Fibroblast of lung (primary cell): ENCODE measurements at regions not wholly inside any gene's neighbourhood (a gene's known extent, or its start where the extent isn't known, plus 50 kb on each side); places are given as distances from the start of the nearest gene placed in this dataset.

Source experiments
- DNase-seq, 2 donors: peaks; one replicate each; pipeline versions ENCODE4 v3.0.0 to v3.0.0-alpha.2; 2010; ENCODE audit warnings: low read depth in 2 of 2
- H2AFZ ChIP-seq: 2 replicates; pipeline ENCODE4 v1.5.1; 2012; ENCODE audit warnings: low read length, control low read depth, inconsistent platforms
- H3K27ac ChIP-seq: 2 replicates; pipeline ENCODE4 v1.5.1; 2011; ENCODE audit warnings: low read length, control low read depth; ENCODE audit not compliant: insufficient read depth
- H3K27me3 ChIP-seq: 2 replicates; pipeline ENCODE4 v1.5.1; 2011; ENCODE audit warnings: mild to moderate bottlenecking, low read length; ENCODE audit not compliant: control insufficient read depth, insufficient read depth
- H3K36me3 ChIP-seq: 2 replicates; pipeline ENCODE4 v1.5.1; 2011; ENCODE audit warnings: low read length; ENCODE audit not compliant: control insufficient read depth, insufficient read depth
- H3K4me1 ChIP-seq: 2 replicates; pipeline ENCODE4 v1.5.1; 2011; ENCODE audit warnings: low read length; ENCODE audit not compliant: control insufficient read depth, insufficient read depth; ENCODE audit errors: extremely low read depth
- H3K4me2 ChIP-seq: 2 replicates; pipeline ENCODE4 v1.5.1; 2011; ENCODE audit warnings: low read length, control low read depth; ENCODE audit not compliant: insufficient read depth; ENCODE audit errors: extremely low read depth
- H3K4me3 ChIP-seq, 4 experiments: fragments of 200-600 bp in 1 of 4; sonication (generic) in 1 of 4; replicated peaks in 1 of 4; 2 replicates each; pipeline ENCODE4 v1.5.1; 2011 to 2016; ENCODE audit warnings: low read length in 4 of 4, low read depth in 3 of 4, mild to moderate bottlenecking in 3 of 4, control low read depth in 2 of 4, inconsistent platforms in 1 of 4, mixed read lengths in 1 of 4; ENCODE audit not compliant: insufficient read depth in 1 of 4; ENCODE audit errors: control extremely low read depth in 1 of 4
- H3K79me2 ChIP-seq: 2 replicates; pipeline ENCODE4 v1.5.1; 2012; ENCODE audit warnings: mild to moderate bottlenecking, low read length, inconsistent platforms; ENCODE audit not compliant: control insufficient read depth, insufficient read depth
- H3K9ac ChIP-seq: 2 replicates; pipeline ENCODE4 v1.5.1; 2011; ENCODE audit warnings: mild to moderate bottlenecking, low read length, control low read depth; ENCODE audit not compliant: insufficient read depth
- H3K9me3 ChIP-seq: 2 replicates; pipeline ENCODE4 v1.5.1; 2012; ENCODE audit warnings: low read depth, low read length; ENCODE audit not compliant: control insufficient read depth, insufficient read depth
- H4K20me1 ChIP-seq: 2 replicates; pipeline ENCODE4 v1.5.1; 2011; ENCODE audit warnings: low read length; ENCODE audit not compliant: control insufficient read depth, insufficient read depth; ENCODE audit errors: extremely low read depth
- EZH2 ChIP-seq: IDR thresholded peaks from 2 replicates; pipeline ENCODE4 v1.5.1; 2012; ENCODE audit warnings: low read length, control low read depth, mild to moderate bottlenecking; ENCODE audit errors: missing control alignments
- TF ChIP-seq, protein P1 (sequence below), 2 donors: IDR thresholded peaks in 1 of 2; conservative IDR thresholded peaks in 1 of 2; 1 replicate in 1 of 2; 2 replicates in 1 of 2; pipeline ENCODE4 v1.5.1; 2011 to 2012; ENCODE audit warnings: low read length in 2 of 2, control low read depth in 1 of 2, inconsistent platforms in 1 of 2, low read depth in 1 of 2, mild to moderate bottlenecking in 1 of 2

DNA sequence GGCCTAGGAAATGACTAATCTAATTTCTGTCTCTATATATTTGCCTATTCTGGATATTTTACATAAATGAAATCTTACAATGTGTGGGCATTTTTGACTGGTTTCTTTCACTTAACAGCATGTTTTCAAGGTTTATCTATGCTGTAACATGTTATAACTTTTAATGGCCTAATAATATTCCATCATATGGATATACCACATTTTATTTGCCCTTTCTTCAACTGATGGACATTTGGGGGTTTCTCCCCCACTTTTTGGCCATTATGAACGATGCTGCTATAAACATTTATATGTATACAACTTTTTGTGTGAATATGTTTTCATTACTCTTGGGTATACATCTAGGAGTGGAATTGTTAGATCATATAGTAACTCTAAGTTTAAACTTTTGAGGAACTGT is 357.3 kb upstream of the ADAMTS9 start:
- Histone ChIP-seq H3K36me3 (no peaks in the 10 kb centered on the region), H3K79me2 (no peaks in the 10 kb centered on the region), H3K27me3 (no peaks in the 10 kb centered on the region), H3K27ac (no peak overlapping the region), H3K4me2 (no peak overlapping the region), H3K4me1 (no peaks in the 10 kb centered on the region), H3K9me3 (no peaks in the 10 kb centered on the region), H3K9ac (no peak overlapping the region), H4K20me1 (no peaks in the 10 kb centered on the region), H2AFZ (no peak overlapping the region), H3K4me3 (no peak overlapping the region)
- TF ChIP-seq, protein P1, sequence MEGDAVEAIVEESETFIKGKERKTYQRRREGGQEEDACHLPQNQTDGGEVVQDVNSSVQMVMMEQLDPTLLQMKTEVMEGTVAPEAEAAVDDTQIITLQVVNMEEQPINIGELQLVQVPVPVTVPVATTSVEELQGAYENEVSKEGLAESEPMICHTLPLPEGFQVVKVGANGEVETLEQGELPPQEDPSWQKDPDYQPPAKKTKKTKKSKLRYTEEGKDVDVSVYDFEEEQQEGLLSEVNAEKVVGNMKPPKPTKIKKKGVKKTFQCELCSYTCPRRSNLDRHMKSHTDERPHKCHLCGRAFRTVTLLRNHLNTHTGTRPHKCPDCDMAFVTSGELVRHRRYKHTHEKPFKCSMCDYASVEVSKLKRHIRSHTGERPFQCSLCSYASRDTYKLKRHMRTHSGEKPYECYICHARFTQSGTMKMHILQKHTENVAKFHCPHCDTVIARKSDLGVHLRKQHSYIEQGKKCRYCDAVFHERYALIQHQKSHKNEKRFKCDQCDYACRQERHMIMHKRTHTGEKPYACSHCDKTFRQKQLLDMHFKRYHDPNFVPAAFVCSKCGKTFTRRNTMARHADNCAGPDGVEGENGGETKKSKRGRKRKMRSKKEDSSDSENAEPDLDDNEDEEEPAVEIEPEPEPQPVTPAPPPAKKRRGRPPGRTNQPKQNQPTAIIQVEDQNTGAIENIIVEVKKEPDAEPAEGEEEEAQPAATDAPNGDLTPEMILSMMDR (conservative IDR thresholded peaks at IDR 0.05 in 1 of 2, IDR thresholded peaks at IDR 0.05 in 1 of 2; ENCODE audit: low read depth in 1 of 2, low read length in 2 of 2) = no peak
- no peak for TF ChIP-seq EZH2
- no peak for DNase-seq

DNA sequence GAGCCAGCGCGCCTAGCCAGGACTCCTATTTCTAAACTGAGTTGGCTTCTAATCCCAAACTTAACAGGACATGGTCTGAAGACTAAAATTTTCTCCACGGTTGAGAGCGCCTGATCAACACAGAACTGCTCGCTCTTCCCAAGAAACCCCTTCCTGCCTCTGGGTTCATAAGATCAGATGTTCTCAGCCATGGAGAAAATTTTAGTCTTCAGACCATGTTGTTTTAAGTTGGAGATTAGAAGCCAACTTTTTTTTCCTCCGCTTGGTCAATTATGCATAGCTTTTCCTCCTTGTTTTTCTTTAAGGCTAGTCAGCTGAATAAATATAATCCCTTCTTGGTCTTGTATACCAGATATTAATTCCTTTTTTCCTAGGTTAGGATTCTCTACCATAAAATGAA is 356.6 kb upstream of the ADAMTS9 start:
- DNase-seq = no peak
- H3K79me2 ChIP-seq = no peaks in the 10 kb centered on the region
- TF ChIP-seq EZH2 = no peak
- TF ChIP-seq, protein P1 (conservative IDR thresholded peaks at IDR 0.05 in 1 of 2, IDR thresholded peaks at IDR 0.05 in 1 of 2; ENCODE audit: low read depth in 1 of 2, low read length in 2 of 2) = no peak

DNA sequence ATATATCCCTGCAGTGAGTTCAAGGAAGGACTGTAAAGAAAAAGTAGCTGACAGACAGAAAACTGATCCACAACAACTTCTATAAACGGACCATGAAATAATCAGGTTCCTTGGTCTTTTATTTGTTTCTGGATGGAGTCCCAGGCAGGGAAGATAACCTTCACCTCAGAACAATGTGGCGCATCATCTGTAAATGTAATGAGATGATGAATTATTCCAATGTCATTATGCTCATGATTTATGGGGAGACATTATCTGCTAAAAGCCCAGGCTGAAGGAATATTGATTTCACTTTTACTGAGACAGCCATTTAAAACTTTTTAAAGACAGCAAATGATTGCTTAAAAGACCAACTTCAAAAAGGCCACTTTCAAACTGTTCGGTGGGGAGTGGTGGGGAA is 354.9 kb upstream of the ADAMTS9 start:
- no peaks in the 10 kb centered on the region for H4K20me1 ChIP-seq
- H3K4me3 ChIP-seq = no peak overlapping the region

More for the DNA sequence above, 356.6 kb upstream of the ADAMTS9 start:
- Histone ChIP-seq H3K4me3 (no peak overlapping the region), H3K36me3 (no peaks in the 10 kb centered on the region), H2AFZ (no peak overlapping the region), H3K9me3 (no peaks in the 10 kb centered on the region), H3K4me2 (no peak overlapping the region), H3K4me1 (no peaks in the 10 kb centered on the region), H3K27ac (no peak overlapping the region), H4K20me1 (no peaks in the 10 kb centered on the region), H3K9ac (no peak overlapping the region), H3K27me3 (no peaks in the 10 kb centered on the region)

More for the DNA sequence above, 354.9 kb upstream of the ADAMTS9 start:
- no peak overlapping the region for H3K27ac ChIP-seq
- H3K9ac ChIP-seq = no peak overlapping the region
- TF ChIP-seq, protein P1 (conservative IDR thresholded peaks at IDR 0.05 in 1 of 2, IDR thresholded peaks at IDR 0.05 in 1 of 2; ENCODE audit: low read depth in 1 of 2, low read length in 2 of 2) = no peak
- TF ChIP-seq EZH2 = no peak
- no peak overlapping the region for H2AFZ ChIP-seq
- no peak overlapping the region for H3K4me2 ChIP-seq
- no peaks in the 10 kb centered on the region for H3K4me1 ChIP-seq
- no peaks in the 10 kb centered on the region for H3K36me3 ChIP-seq
- no peaks in the 10 kb centered on the region for H3K27me3 ChIP-seq
- H3K9me3 ChIP-seq = no peaks in the 10 kb centered on the region
- peak in 1 of 2 donors; percentile 21 for DNase-seq
- H3K79me2 ChIP-seq = no peaks in the 10 kb centered on the region
